Naive B cell (primary cell): ENCODE measurements at regions not wholly inside any gene's neighbourhood (a gene's known extent, or its start where the extent isn't known, plus 50 kb on each side); places are given as distances from the start of the nearest gene placed in this dataset.

Experiments
- ATAC-seq, 2 donors: fragments of 150-1000 bp; cut with Tn5 transposase; 2 replicates each; pipeline ENCODE4 v1.10.0; 2021; ENCODE audit warnings: low read depth in 2 of 2, mild to moderate bottlenecking in 2 of 2, moderate library complexity in 2 of 2
- DNase-seq: peaks from one replicate; pipeline ENCODE4 v3.0.0; 2022
- H3K27ac Mint-ChIP-seq, 6 donors: one replicate each; pipeline ENCODE4 v1.8.0; 2020 to 2022; ENCODE audit warnings: mild to moderate bottlenecking in 6 of 6, mixed read lengths in 6 of 6, moderate library complexity in 5 of 6, inconsistent platforms in 2 of 6
- H3K27me3 Mint-ChIP-seq, 3 donors: one replicate each; pipeline ENCODE4 v1.8.0; 2021 to 2022; ENCODE audit warnings: mixed read lengths in 3 of 3, mild to moderate bottlenecking in 1 of 3
- H3K36me3 Mint-ChIP-seq, 2 donors: one replicate each; pipeline ENCODE4 v1.8.0; 2020 to 2022; ENCODE audit warnings: mixed read lengths in 2 of 2, inconsistent platforms in 1 of 2, mild to moderate bottlenecking in 1 of 2
- H3K4me1 Mint-ChIP-seq, 3 donors: one replicate each; pipeline ENCODE4 v1.8.0; 2020 to 2022; ENCODE audit warnings: mixed read lengths in 3 of 3, inconsistent platforms in 1 of 3, mild to moderate bottlenecking in 1 of 3, moderate library complexity in 1 of 3
- H3K4me3 Mint-ChIP-seq, 8 donors: one replicate each; pipeline ENCODE4 v1.8.0; 2020 to 2022; ENCODE audit warnings: mild to moderate bottlenecking in 8 of 8, mixed read lengths in 8 of 8, moderate library complexity in 8 of 8, inconsistent platforms in 2 of 8
- H3K9me3 Mint-ChIP-seq, 7 donors: one replicate each; pipeline ENCODE4 v1.8.0; 2020 to 2022; ENCODE audit warnings: mixed read lengths in 7 of 7, mild to moderate bottlenecking in 5 of 7, inconsistent platforms in 2 of 7, moderate library complexity in 1 of 7

DNA sequence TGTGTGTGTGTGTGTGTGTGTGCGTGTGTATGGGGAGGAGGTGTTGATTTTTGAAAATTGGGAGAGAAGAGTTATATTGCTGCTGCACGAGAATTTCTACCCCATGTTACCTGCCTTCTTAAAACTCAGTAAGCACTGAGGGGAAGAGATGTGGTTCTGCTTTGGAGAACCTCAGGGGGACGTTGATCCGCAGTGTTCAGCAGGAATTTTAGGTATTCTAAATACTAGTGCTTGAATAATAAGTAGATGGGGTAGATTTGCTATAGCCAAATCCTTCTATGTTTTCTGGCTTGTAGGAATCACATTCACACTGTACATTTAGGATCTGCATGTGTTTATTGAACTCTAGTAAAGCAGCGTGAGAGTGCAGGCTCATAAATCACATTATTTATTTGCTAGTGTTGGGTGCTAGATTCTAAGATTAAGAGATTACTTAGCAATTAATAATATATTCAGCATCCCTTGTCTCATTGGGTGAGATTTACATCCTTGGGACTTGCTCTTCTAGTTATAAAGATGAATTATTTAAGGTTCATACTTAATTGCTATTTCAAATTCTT is 268.1 kb downstream of the MFSD1 start:
- Mint-ChIP-seq H3K27ac (no peak overlapping the region), H3K9me3 (peaks cover 0 to 7% (median 0%) of the 10 kb centered on the region in 7 donors), H3K27me3 (peaks cover 0 to 12% (median 0%) of the 10 kb centered on the region in 3 donors), H3K36me3 (no peaks in the 10 kb centered on the region), H3K4me1 (no peaks in the 10 kb centered on the region), H3K4me3 (no peak overlapping the region)
- ATAC-seq (no peak), DNase-seq (no peak)

GRCh38 chr3:159074756-159075701 is 273.2 kb downstream of the MFSD1 start:
- no peaks in the 10 kb centered on the region for H3K4me1 Mint-ChIP-seq
- H3K36me3 Mint-ChIP-seq = no peaks in the 10 kb centered on the region

GRCh38 chr3:159077860-159078259 is 276.0 kb downstream of the MFSD1 start:
- Mint-ChIP-seq H3K9me3 (peaks cover 0 to 6% (median 3%) of the 10 kb centered on the region in 7 donors), H3K4me1 (no peaks in the 10 kb centered on the region), H3K27me3 (peaks cover 0 to 5% (median 0%) of the 10 kb centered on the region in 3 donors), H3K4me3 (no peak overlapping the region), H3K27ac (no peak overlapping the region), H3K36me3 (no peaks in the 10 kb centered on the region)
- DNase-seq (no peak), ATAC-seq (no peak)

More at GRCh38 chr3:159074756-159075701, 273.2 kb downstream of the MFSD1 start:
- no peak for ATAC-seq
- Mint-ChIP-seq H3K4me3 (no peak overlapping the region), H3K27ac (peak overlapping the region in 1 of 6 donors; percentile 28), H3K9me3 (peaks cover 0 to 3% (median 0%) of the 10 kb centered on the region in 7 donors), H3K27me3 (peaks cover 0 to 5% (median 0%) of the 10 kb centered on the region in 3 donors)
- DNase-seq = no peak

GRCh38 chr3:159080256-159080655 is 278.4 kb downstream of the MFSD1 start:
- H3K4me1 Mint-ChIP-seq = no peaks in the 10 kb centered on the region
- H3K9me3 Mint-ChIP-seq = peaks cover 0 to 16% (median 6%) of the 10 kb centered on the region in 7 donors
- no peaks in the 10 kb centered on the region for H3K36me3 Mint-ChIP-seq
- ATAC-seq (no peak), DNase-seq (no peak)
- H3K4me3 Mint-ChIP-seq = no peak overlapping the region
- no peak overlapping the region for H3K27ac Mint-ChIP-seq
- H3K27me3 Mint-ChIP-seq = no peaks in the 10 kb centered on the region

DNA sequence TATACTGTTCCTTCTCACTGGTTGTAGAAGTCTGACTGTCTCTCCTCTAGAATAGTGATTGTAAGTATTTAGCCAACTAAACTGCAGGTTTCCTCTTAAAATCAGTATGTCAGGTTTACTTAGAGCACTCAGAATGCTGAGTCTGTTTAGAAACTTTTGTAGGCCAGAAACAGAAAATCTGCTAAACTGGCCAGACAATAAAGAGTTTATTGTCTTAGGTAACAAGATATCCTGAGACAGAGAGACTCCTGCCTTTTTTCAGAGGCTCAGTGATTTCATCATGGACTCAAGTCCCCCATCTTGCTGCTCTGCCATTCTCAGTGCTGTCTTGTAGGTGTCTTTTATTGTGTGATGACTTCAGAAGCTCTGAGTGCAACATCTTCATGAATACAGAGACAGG is 279.0 kb downstream of the MFSD1 start:
- no peak overlapping the region for H3K27ac Mint-ChIP-seq
- no peaks in the 10 kb centered on the region for H3K36me3 Mint-ChIP-seq
- no peaks in the 10 kb centered on the region for H3K4me1 Mint-ChIP-seq
- ATAC-seq = no peak
- no peak for DNase-seq
- H3K9me3 Mint-ChIP-seq = peaks cover 0 to 16% (median 6%) of the 10 kb centered on the region in 7 donors
- no peak overlapping the region for H3K4me3 Mint-ChIP-seq
- no peaks in the 10 kb centered on the region for H3K27me3 Mint-ChIP-seq

DNA sequence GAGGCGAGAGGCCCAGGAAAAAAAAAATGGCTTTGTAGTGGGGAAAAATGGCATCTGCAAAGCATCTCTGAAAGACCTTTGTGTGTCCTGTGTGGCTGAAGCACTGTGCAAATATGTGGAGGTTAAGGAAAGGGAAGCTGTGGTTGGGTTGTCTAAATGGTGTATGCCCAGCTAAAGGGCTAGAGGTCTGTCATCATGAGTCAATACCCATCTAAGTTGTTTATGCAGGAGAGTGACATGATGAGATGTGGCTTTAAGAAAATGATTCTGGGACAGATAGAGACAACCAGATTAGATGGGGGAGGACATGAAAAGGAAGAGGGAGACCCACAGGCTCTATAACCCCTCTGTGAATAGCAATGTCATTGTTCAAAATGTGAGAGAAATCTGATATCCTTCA is 280.7 kb downstream of the MFSD1 start:
- no peak for DNase-seq
- Mint-ChIP-seq H3K36me3 (no peaks in the 10 kb centered on the region), H3K4me1 (no peaks in the 10 kb centered on the region), H3K27ac (no peak overlapping the region), H3K9me3 (peaks cover 0 to 16% (median 6%) of the 10 kb centered on the region in 7 donors), H3K4me3 (no peak overlapping the region), H3K27me3 (no peaks in the 10 kb centered on the region)
- ATAC-seq = no peak

- DNase-seq (no peak), ATAC-seq (no peak)
- Mint-ChIP-seq H3K36me3 (no peaks in the 10 kb centered on the region), H3K9me3 (peaks cover 0 to 20% (median 7%) of the 10 kb centered on the region in 7 donors), H3K27ac (no peak overlapping the region), H3K27me3 (no peaks in the 10 kb centered on the region), H3K4me3 (no peak overlapping the region), H3K4me1 (no peaks in the 10 kb centered on the region)
Observed at GRCh38 chr3:159091936-159092335, 290.1 kb downstream of the MFSD1 start.

DNA sequence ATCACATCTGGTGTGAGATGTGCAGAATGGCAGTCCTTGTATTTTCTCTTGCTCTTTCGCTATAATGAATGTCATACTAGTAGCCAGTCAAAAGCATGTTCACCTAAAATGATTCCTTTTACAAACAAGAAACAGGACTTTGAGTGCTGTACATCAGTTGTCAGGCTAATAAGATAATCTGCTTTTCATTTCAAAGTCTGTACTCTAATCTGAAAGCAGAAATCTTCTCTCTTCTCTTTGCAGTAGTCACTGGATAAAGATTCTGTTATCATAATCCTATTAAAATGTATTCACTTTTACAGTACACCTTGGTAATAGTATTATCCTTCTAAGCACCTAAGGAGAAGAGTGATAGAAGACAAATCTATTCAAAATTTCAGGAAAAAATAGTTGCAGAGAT is 300.1 kb downstream of the MFSD1 start:
- Mint-ChIP-seq H3K27ac (no peak overlapping the region), H3K9me3 (peaks cover 0 to 6% (median 2%) of the 10 kb centered on the region in 7 donors), H3K4me1 (no peaks in the 10 kb centered on the region), H3K4me3 (no peak overlapping the region), H3K36me3 (no peaks in the 10 kb centered on the region), H3K27me3 (no peaks in the 10 kb centered on the region)
- no peak for DNase-seq
- no peak for ATAC-seq

DNA sequence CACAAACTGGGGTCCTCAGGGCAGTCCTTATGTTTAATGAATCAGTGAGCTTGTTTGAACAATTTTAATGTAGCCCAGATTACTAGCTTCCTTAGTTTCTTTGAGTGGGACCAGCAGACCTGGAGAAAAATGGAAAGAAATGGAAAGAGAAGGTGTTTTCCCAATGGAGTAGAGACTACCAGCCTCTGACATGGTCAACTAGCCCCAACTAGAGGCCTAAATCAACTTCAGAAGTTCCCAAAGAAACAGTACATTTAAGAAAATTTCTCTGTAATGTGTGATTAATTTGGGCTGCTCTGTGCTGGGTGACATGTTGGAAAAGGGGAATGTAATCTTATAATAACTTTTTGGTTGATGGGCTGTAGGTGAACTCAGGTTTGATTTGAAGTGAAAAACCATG is 310.9 kb downstream of the MFSD1 start:
- no peaks in the 10 kb centered on the region for H3K27me3 Mint-ChIP-seq
- ATAC-seq (no peak), DNase-seq (no peak)
- peaks cover 0 to 15% (median 0%) of the 10 kb centered on the region in 7 donors for H3K9me3 Mint-ChIP-seq
- H3K36me3 Mint-ChIP-seq = no peaks in the 10 kb centered on the region
- H3K4me3 Mint-ChIP-seq = no peak overlapping the region
- no peak overlapping the region for H3K27ac Mint-ChIP-seq
- peaks cover 0 to 2% (median 0%) of the 10 kb centered on the region in 3 donors for H3K4me1 Mint-ChIP-seq

DNA sequence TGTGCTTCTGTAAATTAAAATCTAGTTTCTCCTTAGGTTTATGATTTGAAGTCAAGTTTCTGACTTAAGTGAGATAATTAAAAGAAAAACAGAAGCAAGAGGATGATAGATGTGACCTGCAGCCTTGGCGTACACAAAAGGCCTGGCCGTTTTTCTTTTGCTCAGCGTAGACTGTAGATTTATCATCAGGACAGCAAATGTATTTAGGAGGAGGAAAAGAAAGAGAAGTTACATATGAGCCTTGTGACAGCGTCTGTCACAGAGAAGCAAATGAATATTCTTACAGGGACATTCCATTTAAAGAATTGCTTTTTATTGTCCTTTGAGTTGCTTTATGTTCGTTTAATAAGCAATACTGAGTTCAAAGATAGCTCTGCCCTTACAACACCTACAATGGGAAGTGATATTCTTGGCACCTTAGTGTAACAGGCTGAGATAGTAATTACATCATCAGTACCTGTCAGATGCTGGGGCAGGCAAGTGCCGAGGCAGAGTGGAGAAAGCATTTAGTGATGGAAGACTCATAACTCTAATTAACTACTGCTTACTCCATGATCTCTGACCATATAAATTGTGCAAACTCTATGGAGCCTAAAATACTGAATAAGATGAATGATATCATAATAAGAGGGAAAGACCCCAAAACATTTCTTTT is 311.5 kb downstream of the MFSD1 start:
- Mint-ChIP-seq H3K4me3 (no peak overlapping the region), H3K36me3 (no peaks in the 10 kb centered on the region), H3K9me3 (peaks cover 0 to 15% (median 3%) of the 10 kb centered on the region in 7 donors), H3K27ac (no peak overlapping the region), H3K4me1 (peaks cover 0 to 2% (median 0%) of the 10 kb centered on the region in 3 donors), H3K27me3 (no peaks in the 10 kb centered on the region)
- ATAC-seq (no peak), DNase-seq (no peak)

DNA sequence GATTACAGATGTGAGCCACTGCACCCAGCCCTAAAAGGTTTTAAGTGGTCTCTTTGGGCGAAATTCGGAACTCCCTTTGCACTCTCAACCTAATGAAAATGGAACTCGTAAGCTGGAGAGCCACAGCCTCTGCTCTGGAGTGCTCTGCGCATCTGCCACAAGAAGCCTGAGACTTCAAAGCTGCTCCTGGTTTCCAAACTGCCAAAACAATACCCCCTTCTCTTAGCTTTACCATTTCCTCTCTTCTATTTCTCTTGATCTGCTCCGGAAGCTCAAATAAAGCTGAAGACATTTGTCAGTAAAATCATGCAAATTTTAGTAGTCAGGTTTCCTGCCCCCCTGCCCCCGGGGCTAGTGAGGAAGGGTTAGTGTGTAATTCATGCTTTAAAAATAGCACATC is 312.7 kb downstream of the MFSD1 start:
- Mint-ChIP-seq H3K27me3 (no peaks in the 10 kb centered on the region), H3K36me3 (no peaks in the 10 kb centered on the region), H3K4me1 (peaks cover 0 to 2% (median 0%) of the 10 kb centered on the region in 3 donors), H3K27ac (peak overlapping the region in 1 of 6 donors; percentile 27), H3K4me3 (peak overlapping the region in 1 of 8 donors; percentile 66), H3K9me3 (peaks cover 0 to 15% (median 3%) of the 10 kb centered on the region in 7 donors)
- DNase-seq (no peak), ATAC-seq (no peak)

GRCh38 chr3:159123877-159124276 is 322.0 kb downstream of the MFSD1 start:
- peaks cover 0 to 5% (median 0%) of the 10 kb centered on the region in 3 donors for H3K27me3 Mint-ChIP-seq

DNA sequence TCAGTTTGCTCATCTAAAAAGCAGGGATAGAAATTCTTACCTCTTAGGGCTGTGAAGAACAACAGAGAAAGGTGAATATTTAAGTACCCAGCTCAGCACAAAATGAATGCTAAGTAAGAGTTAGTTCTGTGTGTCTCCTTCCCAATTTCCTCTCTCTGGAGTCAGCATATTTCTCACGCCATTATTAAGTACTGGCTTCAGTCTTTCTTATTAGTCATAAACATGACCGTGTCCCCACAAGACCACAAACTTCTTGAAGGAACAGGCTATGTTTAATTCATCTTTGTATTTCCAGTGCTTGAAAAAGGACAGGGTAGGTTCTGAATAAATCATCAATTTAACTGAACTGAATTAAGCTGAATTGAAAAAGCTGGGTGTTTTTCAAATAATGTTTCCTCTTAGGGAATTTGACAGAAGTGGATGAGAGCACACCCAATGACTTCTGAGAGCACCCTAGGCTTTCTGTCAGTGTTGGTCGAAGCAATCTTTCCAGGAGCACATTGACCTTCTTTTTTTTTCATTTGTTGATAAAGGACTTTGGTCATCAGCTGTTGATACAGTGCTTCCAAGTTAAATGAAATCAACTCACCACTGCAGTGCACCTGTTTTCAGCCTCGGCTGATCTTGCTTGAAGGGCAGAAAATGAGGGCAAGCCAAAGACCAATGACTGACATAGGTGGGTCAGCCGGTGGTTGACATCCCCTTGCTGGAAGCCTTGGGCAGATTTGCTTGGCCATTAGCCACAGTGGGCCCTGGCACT is 324.6 kb downstream of the MFSD1 start:
- Mint-ChIP-seq H3K4me3 (no peak overlapping the region), H3K36me3 (no peaks in the 10 kb centered on the region), H3K27me3 (peaks cover 0 to 8% (median 0%) of the 10 kb centered on the region in 3 donors), H3K9me3 (peaks cover 0 to 5% (median 3%) of the 10 kb centered on the region in 7 donors), H3K4me1 (no peaks in the 10 kb centered on the region), H3K27ac (no peak overlapping the region)
- DNase-seq (no peak), ATAC-seq (no peak)

More at GRCh38 chr3:159123877-159124276, 322.0 kb downstream of the MFSD1 start:
- Mint-ChIP-seq H3K4me3 (no peak overlapping the region), H3K4me1 (no peaks in the 10 kb centered on the region), H3K36me3 (no peaks in the 10 kb centered on the region), H3K9me3 (peaks cover 0 to 5% (median 3%) of the 10 kb centered on the region in 7 donors), H3K27ac (no peak overlapping the region)
- no peak for DNase-seq
- no peak for ATAC-seq
